ENCODE measurements at regions not wholly inside any gene's neighbourhood (a gene's known extent, or its start where the extent isn't known, plus 50 kb on each side); places are given as distances from the start of the nearest gene placed in this dataset.

- TF ChIP-seq, protein P1, sequence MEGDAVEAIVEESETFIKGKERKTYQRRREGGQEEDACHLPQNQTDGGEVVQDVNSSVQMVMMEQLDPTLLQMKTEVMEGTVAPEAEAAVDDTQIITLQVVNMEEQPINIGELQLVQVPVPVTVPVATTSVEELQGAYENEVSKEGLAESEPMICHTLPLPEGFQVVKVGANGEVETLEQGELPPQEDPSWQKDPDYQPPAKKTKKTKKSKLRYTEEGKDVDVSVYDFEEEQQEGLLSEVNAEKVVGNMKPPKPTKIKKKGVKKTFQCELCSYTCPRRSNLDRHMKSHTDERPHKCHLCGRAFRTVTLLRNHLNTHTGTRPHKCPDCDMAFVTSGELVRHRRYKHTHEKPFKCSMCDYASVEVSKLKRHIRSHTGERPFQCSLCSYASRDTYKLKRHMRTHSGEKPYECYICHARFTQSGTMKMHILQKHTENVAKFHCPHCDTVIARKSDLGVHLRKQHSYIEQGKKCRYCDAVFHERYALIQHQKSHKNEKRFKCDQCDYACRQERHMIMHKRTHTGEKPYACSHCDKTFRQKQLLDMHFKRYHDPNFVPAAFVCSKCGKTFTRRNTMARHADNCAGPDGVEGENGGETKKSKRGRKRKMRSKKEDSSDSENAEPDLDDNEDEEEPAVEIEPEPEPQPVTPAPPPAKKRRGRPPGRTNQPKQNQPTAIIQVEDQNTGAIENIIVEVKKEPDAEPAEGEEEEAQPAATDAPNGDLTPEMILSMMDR (conservative IDR thresholded peaks at IDR 0.05 in 1 of 2, IDR thresholded peaks at IDR 0.05 in 1 of 2; ENCODE audit: low read depth in 1 of 2, low read length in 2 of 2) = peak; percentile 15 to 48
- TF ChIP-seq EZH2 (IDR thresholded peaks at IDR 0.05; ENCODE audit: low read length, missing control alignments) = no peak
Measured at GRCh38 chr6:118735320-118735719, 83.9 kb upstream of the CEP85L start.
